MCF 10A (cell line): ENCODE measurements at regions not wholly inside any gene's neighbourhood (a gene's known extent, or its start where the extent isn't known, plus 50 kb on each side); places are given as distances from the start of the nearest gene placed in this dataset.

Experiments
- BruUV-seq: library from RNA; stranded (reverse); fragments of 400-500 nt; replicated peaks from 2 replicates; lab custom pipeline; 2021; lab: Mats Ljungman, UMichigan
- CTCF ChIA-PET: fragments of 300-600 bp; sonication (Branson Sonifier 250); formaldehyde crosslinking; extraction: SDS; loops from one replicate; lab custom pipeline; 2021; ENCODE audit warnings: antibody characterized with exemption, inconsistent platforms; lab: Yijun Ruan, JAX
- POLR2A ChIA-PET: fragments of 300-600, 350-650 bp; sonication (Branson Sonifier 250); formaldehyde crosslinking; extraction: SDS; loops from one replicate; lab custom pipeline; 2020; ENCODE audit warnings: antibody characterized with exemption, inconsistent platforms; lab: Yijun Ruan, JAX
- DNase-seq: peaks from one replicate; pipeline ENCODE4 v3.0.0-alpha.2; 2018; ENCODE audit not compliant: unreplicated experiment
- H3K27ac Mint-ChIP-seq: one replicate; pipeline ENCODE4 v1.8.0; 2022; ENCODE audit warnings: mild to moderate bottlenecking, low read depth, mixed read lengths; ENCODE audit not compliant: unreplicated experiment
- H3K27me3 Mint-ChIP-seq: one replicate; pipeline ENCODE4 v1.8.0; 2022; ENCODE audit warnings: mixed read lengths; ENCODE audit not compliant: insufficient read depth, unreplicated experiment
- H3K36me3 Mint-ChIP-seq: one replicate; pipeline ENCODE4 v1.8.0; 2022; ENCODE audit warnings: mild to moderate bottlenecking, moderate library complexity, mixed read lengths; ENCODE audit not compliant: insufficient read depth, unreplicated experiment
- H3K4me1 Mint-ChIP-seq: one replicate; pipeline ENCODE4 v1.8.0; 2022; ENCODE audit warnings: mixed read lengths; ENCODE audit not compliant: insufficient read depth, unreplicated experiment
- H3K4me3 Mint-ChIP-seq: one replicate; pipeline ENCODE4 v1.8.0; 2022; ENCODE audit warnings: mild to moderate bottlenecking, moderate library complexity, mixed read lengths; ENCODE audit not compliant: unreplicated experiment
- H3K9me3 Mint-ChIP-seq: one replicate; pipeline ENCODE4 v1.8.0; 2022; ENCODE audit warnings: mixed read lengths; ENCODE audit not compliant: unreplicated experiment
- CTCF ChIP-seq: fragments of 200-600 bp; IDR thresholded peaks from one replicate; pipeline ENCODE4 v1.8.0; 2022; ENCODE audit warnings: antibody characterized with exemption, mild to moderate bottlenecking; ENCODE audit not compliant: unreplicated experiment
- intact Hi-C: fragments of 100-400 bp; cut with micrococcal nuclease; formaldehyde crosslinking; loops from 2 replicates; pipeline ENCODE4 v1.14.1; 2022

DNA sequence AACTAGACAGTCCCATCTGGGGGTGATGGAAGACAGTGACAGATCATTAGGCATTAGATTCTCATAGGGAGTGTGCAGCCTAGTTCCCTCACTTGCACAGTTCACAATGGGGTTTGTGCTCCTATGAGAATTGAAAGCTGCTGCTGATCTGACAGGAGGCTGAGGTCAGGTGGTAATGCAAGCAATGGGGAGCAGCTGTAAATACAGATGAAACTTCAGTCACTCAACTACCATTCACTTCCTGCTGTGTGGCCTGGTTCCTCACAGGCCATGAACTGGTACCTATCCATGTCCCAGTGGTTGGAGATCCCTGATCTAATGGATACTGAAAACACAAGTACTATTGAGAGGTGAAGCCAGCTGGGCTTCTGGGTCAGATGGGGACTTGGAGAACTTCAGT is 72.5 kb downstream of the AGTR2 start:
- peaks cover 25% of the 10 kb centered on the region for H3K4me1 Mint-ChIP-seq
- no peak overlapping the region for H3K4me3 Mint-ChIP-seq
- no peaks in the 10 kb centered on the region for H3K9me3 Mint-ChIP-seq
- H3K36me3 Mint-ChIP-seq: no peaks in the 10 kb centered on the region
- intact Hi-C loops: no loop called here
- H3K27me3 Mint-ChIP-seq: peaks cover 12% of the 10 kb centered on the region
- BruUV-seq: no TSS peak
- no peak for DNase-seq
- no peak for TF ChIP-seq CTCF
- POLR2A ChIA-PET: no interaction called here
- H3K27ac Mint-ChIP-seq: no peak overlapping the region
- CTCF ChIA-PET: interaction anchor here (0.7 kb wide), 1 partner anchor 1284 kb away, joined by 4 read pairs; no protein-coding TSS in a partner anchor

GRCh38 chrX:116246261-116246660 is 75.7 kb downstream of the AGTR2 start:
- intact Hi-C loops: no loop called here
- peaks cover 5% of the 10 kb centered on the region for H3K4me1 Mint-ChIP-seq
- ChIA-PET POLR2A (no interaction called here), CTCF (interaction anchor here (0.5 to 0.6 kb wide), 2 partner anchors 42 to 647 kb away, joined by 3 to 4 read pairs; no protein-coding TSS in a partner anchor)
- no peaks in the 10 kb centered on the region for H3K36me3 Mint-ChIP-seq
- H3K27me3 Mint-ChIP-seq: peaks cover 28% of the 10 kb centered on the region
- TF ChIP-seq CTCF: no peak
- no peak overlapping the region for H3K4me3 Mint-ChIP-seq
- peaks cover 18% of the 10 kb centered on the region for H3K9me3 Mint-ChIP-seq
- BruUV-seq: no TSS peak
- peak; percentile 45 for DNase-seq
- peak overlapping the region; percentile 88 for H3K27ac Mint-ChIP-seq

- H3K4me1 Mint-ChIP-seq: peaks cover 16% of the 10 kb centered on the region
- no peak for DNase-seq
- POLR2A ChIA-PET: no interaction called here
- no TSS peak for BruUV-seq
- peaks cover 22% of the 10 kb centered on the region for H3K9me3 Mint-ChIP-seq
- TF ChIP-seq CTCF: no peak
- CTCF ChIA-PET: interaction anchor here (1.2 kb wide), 1 partner anchor 10 kb away, joined by 3 read pairs; no protein-coding TSS in a partner anchor
- no peak overlapping the region for H3K27ac Mint-ChIP-seq
- peaks cover 12% of the 10 kb centered on the region for H3K27me3 Mint-ChIP-seq
- H3K36me3 Mint-ChIP-seq: peaks cover 7% of the 10 kb centered on the region
- H3K4me3 Mint-ChIP-seq: no peak overlapping the region
- intact Hi-C loops: no loop called here
Measured at GRCh38 chrX:116267511-116268040, 97.0 kb downstream of the AGTR2 start.

DNA sequence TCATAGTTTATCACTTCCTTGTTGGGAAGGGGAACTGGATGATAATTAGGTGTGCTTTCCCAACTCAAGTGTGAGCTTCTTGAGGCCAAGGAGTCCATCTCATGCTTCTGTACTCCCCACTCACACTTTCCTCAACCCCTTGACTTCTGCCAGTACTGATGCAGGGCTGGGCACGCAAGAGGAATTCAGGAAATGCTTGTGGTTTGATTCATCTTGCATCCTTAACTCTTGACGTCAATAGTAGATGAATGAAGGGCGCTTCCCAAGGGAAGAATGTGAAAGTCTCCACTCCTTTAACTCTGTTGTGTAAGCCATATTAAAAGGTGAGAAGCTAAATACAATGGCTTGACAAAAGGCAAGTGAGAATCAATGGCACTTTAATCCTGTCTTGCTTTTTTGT is 101.8 kb downstream of the AGTR2 start:
- ChIA-PET CTCF (no interaction called here), POLR2A (interaction anchor here (0.7 to 1.7 kb wide), 2 partner anchors 10 to 12 kb away, joined by 3 to 7 read pairs; no protein-coding TSS in a partner anchor)
- no peaks in the 10 kb centered on the region for H3K27me3 Mint-ChIP-seq
- no peak overlapping the region for H3K4me3 Mint-ChIP-seq
- H3K4me1 Mint-ChIP-seq: peaks cover 25% of the 10 kb centered on the region
- intact Hi-C loops: no loop called here
- TF ChIP-seq CTCF: no peak
- H3K27ac Mint-ChIP-seq: peak overlapping the region; percentile 95
- peaks cover 22% of the 10 kb centered on the region for H3K9me3 Mint-ChIP-seq
- peak; percentile 95 for DNase-seq
- no TSS peak for BruUV-seq
- H3K36me3 Mint-ChIP-seq: peaks cover 7% of the 10 kb centered on the region
